Panc1 (cell line): ENCODE measurements at regions not wholly inside any gene's neighbourhood (a gene's known extent, or its start where the extent isn't known, plus 50 kb on each side); places are given as distances from the start of the nearest gene placed in this dataset.

ENCODE experiments used
- ATAC-seq: fragments of 200-7000 bp; cut with Tn5 transposase; 2 replicates; pipeline ENCODE4 v1.9.1; 2020; ENCODE audit warnings: mild to moderate bottlenecking, moderate library complexity
- BruUV-seq: library from RNA; stranded (reverse); fragments of 400-500 nt; replicated peaks from 2 replicates; lab custom pipeline; 2021; lab: Mats Ljungman, UMichigan
- CTCF ChIA-PET: fragments of 300-600 bp; sonication (Branson Sonifier 250); formaldehyde crosslinking; loops from one replicate; lab custom pipeline; 2022; ENCODE audit warnings: antibody characterized with exemption; lab: Charles Lee
- POLR2A ChIA-PET: fragments of 300-600 bp; sonication (Branson Sonifier 250); formaldehyde crosslinking; loops from one replicate; lab custom pipeline; 2022; ENCODE audit warnings: antibody characterized with exemption; lab: Charles Lee
- DNase-seq: peaks from one replicate; pipeline ENCODE4 v3.0.0-alpha.2; 2010; ENCODE audit warnings: low read depth, low spot score
- H3K27ac ChIP-seq: 2 replicates; pipeline ENCODE4 v1.5.1; 2011; ENCODE audit warnings: mild to moderate bottlenecking, low read length, inconsistent platforms
- H3K27me3 ChIP-seq: fragments of 200-500 bp; sonication (Bioruptor generic); 2 replicates; pipeline ENCODE4 v1.6.0; 2014; ENCODE audit warnings: low read length, inconsistent platforms; ENCODE audit not compliant: control insufficient read depth, insufficient read depth
- H3K36me3 ChIP-seq: fragments of 200-500 bp; sonication (Bioruptor generic); 2 replicates; pipeline ENCODE4 v1.5.1; 2014; ENCODE audit warnings: inconsistent platforms, mild to moderate bottlenecking, low read length, moderate library complexity; ENCODE audit not compliant: control insufficient read depth, insufficient read depth
- H3K4me1 ChIP-seq: 2 replicates; pipeline ENCODE4 v1.5.1; 2011; ENCODE audit warnings: inconsistent platforms, mild to moderate bottlenecking, low read length, moderate library complexity; ENCODE audit not compliant: control insufficient read depth, insufficient read depth
- H3K4me3 ChIP-seq, 2 experiments: 2 replicates each; pipeline ENCODE4 v1.5.1; 2011 to 2012; ENCODE audit warnings: low read depth in 2 of 2, low read length in 2 of 2, mild to moderate bottlenecking in 2 of 2, inconsistent platforms in 1 of 2, moderate library complexity in 1 of 2
- H3K9me3 ChIP-seq: fragments of 200-500 bp; sonication (Bioruptor generic); 2 replicates; pipeline ENCODE4 v1.5.1; 2014; ENCODE audit warnings: low read depth, mild to moderate bottlenecking, inconsistent platforms, low read length, moderate library complexity; ENCODE audit not compliant: control insufficient read depth, insufficient read depth
- CTCF ChIP-seq: fragments of 450-650 bp; IDR thresholded peaks from 2 replicates; pipeline ENCODE4 v1.5.1; 2017; ENCODE audit warnings: mild to moderate bottlenecking
- POLR2AphosphoS5 ChIP-seq: IDR thresholded peaks from 2 replicates; pipeline ENCODE4 v1.6.1; 2012; ENCODE audit warnings: mild to moderate bottlenecking, low read depth, low read length, moderate library complexity
- REST ChIP-seq, 2 experiments: IDR thresholded peaks; 2 replicates each; pipeline ENCODE4 v1.6.1; 2011 to 2012; ENCODE audit warnings: low read depth in 2 of 2, control low read depth in 1 of 2, low read length in 1 of 2, mild to moderate bottlenecking in 1 of 2, moderate library complexity in 1 of 2; ENCODE audit not compliant: insufficient read depth in 1 of 2
- SIN3A ChIP-seq: IDR thresholded peaks from 2 replicates; pipeline ENCODE4 v1.6.1; 2012; ENCODE audit warnings: low read depth, mild to moderate bottlenecking, low read length, moderate library complexity, borderline replicate concordance; ENCODE audit not compliant: insufficient read depth
- TCF7L2 ChIP-seq: IDR thresholded peaks from 2 replicates; pipeline ENCODE4 v1.6.1; 2011; ENCODE audit warnings: mild to moderate bottlenecking, low read depth, low read length, inconsistent platforms
- in situ Hi-C: cut with HindIII; loops from 2 replicates; pipeline ENCODE4 v1.10.0; 2016; ENCODE audit warnings: low sequenced_read_pairs, low pct_unique_long_range_greater_than_20kb
- intact Hi-C: fragments of 100-400 bp; cut with micrococcal nuclease; formaldehyde crosslinking; loops from one replicate; pipeline ENCODE4 v1.10.0; 2022; ENCODE audit not compliant: unreplicated experiment

DNA sequence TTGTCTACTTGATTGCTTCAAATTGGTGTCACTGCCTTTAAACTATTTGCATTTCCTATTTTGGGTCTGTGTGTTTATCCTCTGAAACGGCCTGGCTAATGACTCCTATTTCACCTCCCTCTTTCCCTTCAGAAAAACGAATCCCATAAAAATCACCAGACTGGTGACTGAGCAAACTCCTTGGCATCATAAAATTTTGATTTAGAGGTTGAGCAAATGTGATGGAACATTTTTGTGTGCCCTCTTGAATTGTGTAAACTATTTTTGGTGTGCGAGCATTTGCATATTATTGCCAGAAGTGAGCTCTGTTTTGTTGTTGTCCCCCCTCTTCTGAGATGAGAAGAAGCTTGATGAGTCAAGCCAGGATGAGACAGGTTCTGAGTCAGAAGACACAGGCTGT, 316.1 kb downstream of the AJAP1 start:
- ChIA-PET CTCF (no interaction called here), POLR2A (no interaction called here)
- TF ChIP-seq SIN3A = no peak
- TF ChIP-seq POLR2AphosphoS5 = no peak
- no peak for TF ChIP-seq TCF7L2
- no peak for TF ChIP-seq CTCF
- no peak for TF ChIP-seq REST (IDR thresholded peaks at IDR 0.05; ENCODE audit: insufficient read depth in 1 of 2, low read depth in 2 of 2, low read length in 1 of 2)
- Histone ChIP-seq H3K9me3 (no peaks in the 10 kb centered on the region), H3K27ac (no peak overlapping the region), H3K4me1 (no peaks in the 10 kb centered on the region), H3K36me3 (no peaks in the 10 kb centered on the region), H3K27me3 (no peaks in the 10 kb centered on the region; the same call in 1 of the 2 replicates), H3K4me3 (no peak overlapping the region)
- intact Hi-C loops = no loop called here
- DNase-seq = no peak
- no TSS peak for BruUV-seq
- no peak for ATAC-seq
- in situ Hi-C loops = no loop called here

GRCh38 chr1:4969556-4970129, 315.2 kb downstream of the AJAP1 start:
- in situ Hi-C loops = no loop called here
- TF ChIP-seq CTCF (no peak), TCF7L2 (no peak), REST (IDR thresholded peaks at IDR 0.05; ENCODE audit: insufficient read depth in 1 of 2, low read depth in 2 of 2, low read length in 1 of 2) (no peak), SIN3A (no peak)

More at GRCh38 chr1:4969556-4970129, 315.2 kb downstream of the AJAP1 start:
- no peaks in the 10 kb centered on the region for H3K9me3 ChIP-seq
- intact Hi-C loops = no loop called here
- no peak overlapping the region for H3K4me3 ChIP-seq
- DNase-seq (no peak), ATAC-seq (no peak)
- CTCF ChIA-PET = no interaction called here
- no peaks in the 10 kb centered on the region for H3K36me3 ChIP-seq
- POLR2A ChIA-PET = no interaction called here
- H3K27ac ChIP-seq = no peak overlapping the region
- no peaks in the 10 kb centered on the region; the same call in 1 of the 2 replicates for H3K27me3 ChIP-seq
- BruUV-seq = no TSS peak
- no peaks in the 10 kb centered on the region for H3K4me1 ChIP-seq
